Stimulated activated CD4-positive, alpha-beta T cell treated with anti-CD3 and anti-CD28 coated beads, Interleukin-4, amount 100 ng/mL, for 48 hours (primary cell): ENCODE measurements at regions not wholly inside any gene's neighbourhood (a gene's known extent, or its start where the extent isn't known, plus 50 kb on each side); places are given as distances from the start of the nearest gene placed in this dataset.
A peak's percentile ranks its signal among the peaks of the same experiment; 100 is the strongest.
"Not testable (repeated sequence)": the region's sequence is repeated elsewhere in the genome, so short reads cannot be mapped to it uniquely, and the experiment has no call there.

Experiments used
- DNase-seq, 2 donors: peaks; one replicate each; pipeline ENCODE4 v3.0.0-alpha.2; 2020; ENCODE audit warnings: low read depth in 2 of 2

GRCh38 chr15:38128341-38128781, 124.3 kb upstream of the SPRED1 start:
- DNase-seq = no peak

- no peak for DNase-seq
Measured at GRCh38 chr15:38128921-38129320, 123.7 kb upstream of the SPRED1 start.

DNA sequence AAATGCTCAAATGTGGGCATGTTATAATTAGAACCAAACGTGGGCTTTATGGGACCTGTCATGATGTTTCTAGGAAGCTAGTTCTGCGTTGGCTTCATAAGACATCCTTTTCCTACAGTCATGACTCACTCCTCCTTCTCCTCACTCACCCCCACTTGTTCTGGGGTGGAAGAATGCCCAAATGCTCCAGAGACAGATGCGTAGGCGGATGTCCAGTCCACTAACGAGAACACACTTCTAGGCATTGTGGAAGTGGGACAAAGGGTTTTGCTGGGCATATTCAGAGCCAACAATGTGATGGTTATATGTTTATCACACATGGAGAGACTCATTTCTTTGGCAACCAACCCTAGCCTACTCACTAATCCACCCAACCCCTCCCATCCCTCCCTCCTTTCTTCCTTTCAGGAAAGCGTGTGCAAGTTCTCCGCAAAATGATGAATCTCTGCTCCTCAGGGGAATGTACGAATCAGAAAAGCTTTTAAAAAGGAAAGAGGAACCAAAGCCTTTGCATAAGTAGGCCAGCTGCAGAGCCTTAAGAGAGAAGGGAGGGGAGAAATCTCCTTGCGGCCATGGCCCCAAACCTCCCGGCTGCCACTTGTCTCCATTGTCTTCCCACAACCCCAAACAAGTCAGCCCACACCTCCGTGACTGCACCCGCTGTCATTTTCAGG, 123.0 kb upstream of the SPRED1 start:
- peak in 1 of 2 donors; percentile 6 for DNase-seq

DNA sequence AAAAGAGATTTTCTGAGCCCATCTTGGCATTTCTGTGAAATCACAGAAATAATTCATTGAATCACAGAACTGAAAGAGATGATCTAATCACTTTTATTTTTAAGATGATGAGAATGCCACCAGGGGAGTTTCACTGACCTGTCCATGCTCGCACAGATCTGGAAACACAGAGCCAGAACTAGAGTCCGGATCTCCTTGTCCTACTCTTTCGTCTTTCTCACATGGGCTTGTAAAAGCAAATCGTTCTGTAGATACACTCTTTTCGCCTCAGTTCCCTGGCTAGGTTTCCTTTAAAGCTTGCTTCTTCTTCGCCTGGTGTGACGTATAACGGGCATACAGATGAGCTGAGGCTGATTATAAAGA, 122.5 kb upstream of the SPRED1 start:
- DNase-seq = no peak

DNA sequence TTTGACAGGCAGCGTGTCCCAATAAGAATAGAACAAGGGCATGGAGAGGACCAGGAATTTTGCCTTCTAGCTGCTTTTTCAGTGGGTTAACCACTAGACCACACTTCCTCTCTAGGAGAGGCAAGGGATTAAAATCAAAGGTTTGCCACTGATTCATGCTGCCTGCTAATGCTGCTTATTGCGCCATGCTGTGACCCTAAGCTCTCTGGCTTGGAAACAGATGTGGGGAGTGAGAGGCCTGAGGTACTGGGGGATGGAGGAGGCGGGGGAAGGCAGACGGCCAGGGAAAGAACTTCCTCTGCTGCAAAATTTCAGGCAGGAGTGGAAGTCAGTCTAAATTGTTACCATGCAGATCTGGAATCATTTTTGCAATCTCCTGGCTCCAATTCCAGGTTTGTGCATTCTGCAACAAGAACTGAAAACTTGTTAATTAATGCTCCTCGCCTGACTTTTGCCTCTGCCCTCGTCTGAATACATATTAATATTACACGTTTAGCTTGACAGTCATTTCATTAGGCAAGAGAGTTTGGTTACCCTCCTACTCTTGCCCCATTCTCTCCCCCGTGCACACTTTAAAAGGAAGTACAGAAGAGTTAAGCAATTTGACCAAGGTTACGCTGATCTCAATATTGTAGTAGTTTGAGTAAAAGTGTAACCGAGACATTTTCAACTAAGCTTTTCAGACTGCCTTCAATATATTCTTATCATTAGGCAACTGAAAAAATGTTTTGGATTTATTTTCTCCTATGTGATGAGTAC, 121.7 kb upstream of the SPRED1 start:
- DNase-seq = no peak

GRCh38 chr15:38134252-38134651, 118.4 kb upstream of the SPRED1 start:
- DNase-seq = no peak

DNA sequence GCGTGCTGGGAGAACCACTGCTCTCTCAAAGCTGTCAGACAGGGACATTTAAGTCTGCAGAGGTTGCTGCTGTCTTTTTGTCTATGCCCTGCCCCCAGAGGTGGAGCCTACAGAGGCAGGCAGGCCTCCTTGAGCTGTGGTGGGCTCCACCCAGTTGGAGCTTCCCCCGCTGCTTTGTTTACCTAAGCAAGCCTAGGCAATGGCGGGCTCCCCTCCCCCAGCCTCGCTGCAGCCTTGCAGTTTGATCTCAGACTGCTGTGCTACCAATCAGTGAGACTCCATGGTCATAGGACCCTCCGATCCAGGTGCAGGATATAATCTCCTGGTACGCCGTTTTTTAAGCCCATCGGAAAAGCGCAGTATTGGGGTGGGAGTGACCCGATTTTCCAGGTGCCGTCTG, 110.4 kb upstream of the SPRED1 start:
- not testable (repeated sequence) for DNase-seq

GRCh38 chr15:38144921-38145320, 107.7 kb upstream of the SPRED1 start:
- no peak for DNase-seq

- DNase-seq = no peak
Measured at GRCh38 chr15:38145651-38146111, 107.0 kb upstream of the SPRED1 start.

- no peak for DNase-seq
Measured at GRCh38 chr15:38147246-38147645, 105.4 kb upstream of the SPRED1 start.

- no peak for DNase-seq
Measured at GRCh38 chr15:38148471-38148870, 104.2 kb upstream of the SPRED1 start.

- DNase-seq = no peak
Measured at GRCh38 chr15:38149315-38149714, 103.3 kb upstream of the SPRED1 start.

GRCh38 chr15:38150148-38150547, 102.5 kb upstream of the SPRED1 start:
- no peak for DNase-seq

GRCh38 chr15:38150794-38151193, 101.8 kb upstream of the SPRED1 start:
- DNase-seq = no peak

DNA sequence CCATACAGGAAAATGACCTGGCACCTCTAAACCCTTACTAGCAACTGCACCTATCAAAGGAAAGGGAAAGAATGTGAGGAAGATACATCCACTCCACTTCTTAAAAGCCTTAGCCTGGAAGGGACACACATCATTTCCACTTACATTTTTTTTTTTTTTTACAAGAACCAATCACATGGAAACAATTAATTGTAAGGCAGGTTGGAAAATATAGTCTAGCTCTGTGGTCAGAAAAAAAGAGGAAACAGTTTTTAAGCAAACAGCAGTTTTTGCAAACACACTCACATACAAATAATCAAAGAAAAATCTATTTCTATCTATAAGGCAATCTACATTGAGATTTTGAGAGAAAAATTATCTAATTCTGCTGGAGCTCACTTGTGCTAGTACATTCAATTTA, 98.9 kb upstream of the SPRED1 start:
- no peak for DNase-seq

DNA sequence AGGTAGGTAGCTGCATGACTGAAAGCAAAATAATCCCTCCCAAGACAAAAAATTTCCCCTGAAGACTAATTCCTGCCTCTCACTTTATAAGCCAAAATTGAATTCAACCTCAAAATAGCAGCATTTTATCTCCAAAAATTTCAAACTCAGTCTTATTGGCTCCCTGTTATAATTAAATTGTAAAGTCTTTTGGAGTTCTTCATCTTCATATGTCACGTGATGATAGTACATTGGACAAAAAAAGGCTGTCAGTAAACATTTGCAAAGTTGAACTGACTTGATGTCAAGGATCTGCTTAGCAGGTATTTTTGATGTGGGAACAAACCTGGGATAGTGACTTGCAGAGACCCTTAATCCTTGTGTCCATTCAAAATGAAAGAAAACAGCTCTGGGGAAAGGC, 98.4 kb upstream of the SPRED1 start:
- no peak for DNase-seq

GRCh38 chr15:38154837-38155236, 97.8 kb upstream of the SPRED1 start:
- DNase-seq = no peak

- no peak for DNase-seq
Measured at GRCh38 chr15:38163658-38164057, 89.0 kb upstream of the SPRED1 start.

DNA sequence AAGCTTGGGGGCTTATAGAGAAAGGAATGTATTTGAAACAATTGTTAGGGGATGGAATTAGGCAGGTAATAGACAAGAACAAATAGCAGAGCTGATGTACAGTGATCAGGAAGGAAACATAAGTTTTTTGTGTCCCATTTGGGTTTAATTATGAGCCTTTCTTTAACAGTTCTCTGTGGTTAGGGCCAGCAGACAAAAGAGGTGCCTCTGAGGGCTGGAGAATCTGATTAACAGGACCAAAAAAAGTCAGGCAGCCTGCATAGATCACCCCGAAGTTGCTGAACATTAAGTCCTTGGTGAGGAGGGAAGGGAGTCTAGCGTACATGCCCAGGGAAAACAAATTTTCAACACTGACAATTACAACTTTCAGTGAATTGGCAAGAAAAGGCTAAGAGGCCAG, 88.6 kb upstream of the SPRED1 start:
- DNase-seq = no peak

GRCh38 chr15:38164507-38164906, 88.1 kb upstream of the SPRED1 start:
- no peak for DNase-seq

GRCh38 chr15:38168467-38169070, 84.1 kb upstream of the SPRED1 start:
- no peak for DNase-seq

DNA sequence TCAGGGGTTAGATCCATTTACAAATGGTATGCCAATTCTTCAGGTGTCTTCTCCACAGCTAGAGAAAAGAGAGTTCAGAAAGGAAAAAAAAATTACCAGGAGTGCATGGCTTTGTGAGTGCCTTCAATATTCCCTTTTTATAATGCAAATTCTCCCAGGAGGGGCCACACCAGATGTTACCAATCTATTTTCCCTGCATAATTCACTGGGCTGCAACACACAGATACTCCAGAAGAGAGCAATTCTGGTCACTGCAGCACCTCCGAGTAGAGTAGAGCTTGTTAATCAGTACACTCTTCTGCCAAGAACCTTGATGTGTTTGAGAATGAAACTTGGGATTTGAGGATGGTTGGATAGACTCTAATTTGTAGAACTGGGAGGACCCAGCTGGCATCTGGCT, 80.7 kb upstream of the SPRED1 start:
- DNase-seq = no peak

GRCh38 chr15:38174691-38175090, 77.9 kb upstream of the SPRED1 start:
- DNase-seq = no peak
